SK-N-SH treated with all-trans-retinoic acid at 6 μM for 48 hours (cell line): ENCODE measurements at regions not wholly inside any gene's neighbourhood (a gene's known extent, or its start where the extent isn't known, plus 50 kb on each side); places are given as distances from the start of the nearest gene placed in this dataset.

Source experiments
- ESRRG ChIP-seq: fragments of 250-450 bp; sonication (Bioruptor Pico); IDR thresholded peaks from 2 replicates; pipeline ENCODE4 v1.6.1; 2021; ENCODE audit warnings: mild to moderate bottlenecking
- TOX ChIP-seq: fragments of 250-450 bp; sonication (Bioruptor Pico); IDR thresholded peaks from 2 replicates; pipeline ENCODE4 v1.8.0; 2021; ENCODE audit warnings: mild to moderate bottlenecking, moderate library complexity, borderline replicate concordance

GRCh38 chr10:4718544-4718943 is 107.5 kb upstream of the AKR1E2 start:
- TF ChIP-seq ESRRG (CRISPR knock-in tag) (no peak), TOX (CRISPR knock-in tag) (no peak)
